GM20000 (cell line): ENCODE measurements at regions not wholly inside any gene's neighbourhood (a gene's known extent, or its start where the extent isn't known, plus 50 kb on each side); places are given as distances from the start of the nearest gene placed in this dataset.
A peak's percentile ranks its signal among the peaks of the same experiment; 100 is the strongest.
"Not testable (repeated sequence)": the region's sequence is repeated elsewhere in the genome, so short reads cannot be mapped to it uniquely, and the experiment has no call there.

ENCODE experiments used
- DNase-seq: peaks from one replicate; pipeline ENCODE4 v3.0.0; 2012; ENCODE audit warnings: low spot score
- CTCF ChIP-seq: IDR thresholded peaks from 2 replicates; pipeline ENCODE4 v1.5.1; 2012; ENCODE audit warnings: mild to moderate bottlenecking, control low read depth; ENCODE audit errors: extremely low read depth, missing control alignments

GRCh38 chr7:142632271-142633134 is 116.8 kb upstream of the PRSS1 start:
- peak; percentile 31 for TF ChIP-seq CTCF
- DNase-seq, result peak; percentile 74

GRCh38 chr7:142629588-142630260 is 119.5 kb upstream of the PRSS1 start:
- TF ChIP-seq CTCF, result no peak
- no peak for DNase-seq

GRCh38 chr7:142628945-142629344 is 120.3 kb upstream of the PRSS1 start:
- DNase-seq, result no peak
- no peak for TF ChIP-seq CTCF

- not testable (repeated sequence) for DNase-seq
Observed at GRCh38 chr7:142627223-142627622, 122.0 kb upstream of the PRSS1 start.

- DNase-seq, result peak; percentile 38
- TF ChIP-seq CTCF, result peak; percentile 73
Observed at GRCh38 chr7:142626420-142627035, 122.7 kb upstream of the PRSS1 start.

- not testable (repeated sequence) for DNase-seq
Observed at GRCh38 chr7:142625216-142625615, 124.1 kb upstream of the PRSS1 start.

GRCh38 chr7:142620402-142620801 is 128.9 kb upstream of the PRSS1 start:
- DNase-seq, result no peak
- no peak for TF ChIP-seq CTCF

- TF ChIP-seq CTCF, result no peak
- no peak for DNase-seq
Observed at GRCh38 chr7:142618655-142619351, 130.5 kb upstream of the PRSS1 start.
